NCI-H1694 treated with DMSO at 0.1 percent for 48 hours (cell line): ENCODE measurements at regions not wholly inside any gene's neighbourhood (a gene's known extent, or its start where the extent isn't known, plus 50 kb on each side); places are given as distances from the start of the nearest gene placed in this dataset.

Experiments used
- DNase-seq: peaks from one replicate; lab custom pipeline; 2025; lab: John Stamatoyannopoulos, UW

- no peak for DNase-seq
Measured at GRCh38 chr9:130781569-130781968, 53.5 kb upstream of the ABL1 start.

DNA sequence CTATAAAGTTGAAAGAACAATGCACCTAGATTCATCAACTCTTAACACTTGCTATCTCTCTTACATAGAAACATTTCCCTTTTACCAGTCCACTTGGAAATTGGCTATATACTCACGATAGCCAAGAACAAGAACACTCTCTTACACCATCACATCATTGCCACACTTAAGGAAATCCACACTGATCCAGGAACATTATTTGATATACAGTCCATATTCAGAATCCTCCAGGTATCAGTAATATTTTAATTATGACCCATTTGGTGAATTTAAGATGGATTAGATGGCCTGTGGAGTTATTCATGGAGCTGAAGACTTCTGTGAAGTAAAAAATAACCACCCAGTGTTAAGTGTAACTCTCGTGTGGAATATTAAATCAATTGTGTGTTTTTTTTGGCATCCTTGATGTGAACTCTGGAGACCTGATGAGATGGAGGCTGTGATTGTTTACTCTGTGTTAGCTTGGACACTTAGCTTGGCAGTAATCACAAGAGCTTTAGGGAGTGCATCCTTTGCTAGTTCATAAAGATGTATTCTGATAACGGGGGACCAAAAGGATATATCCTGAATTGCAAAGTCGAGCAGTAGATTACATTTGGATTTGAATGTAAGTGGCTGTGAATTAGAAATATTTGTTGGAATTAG is 52.0 kb upstream of the ABL1 start:
- DNase-seq, result no peak

- DNase-seq, result no peak
Measured at GRCh38 chr9:130785053-130785452, 50.0 kb upstream of the ABL1 start.
